Activated naive CD8-positive, alpha-beta T cell treated with anti-CD3 and anti-CD28 coated beads, Interleukin-2, amount 10 ng/mL, durations not matched to agents 7 days and 5 days (primary cell): ENCODE measurements at regions not wholly inside any gene's neighbourhood (a gene's known extent, or its start where the extent isn't known, plus 50 kb on each side); places are given as distances from the start of the nearest gene placed in this dataset.

ENCODE experiments used
- ATAC-seq: fragments of 150-1000 bp; cut with Tn5 transposase; one replicate; pipeline ENCODE4 v1.10.0; 2021; ENCODE audit warnings: low read depth, moderate library complexity
- POLR2A ChIA-PET: fragments of 350-600 bp; sonication (Branson Sonifier 250); formaldehyde crosslinking; loops from one replicate; lab custom pipeline; 2021; ENCODE audit warnings: antibody characterized with exemption; lab: Charles Lee
- DNase-seq: peaks from one replicate; pipeline ENCODE4 v3.0.0; 2021
- H3K27ac Mint-ChIP-seq: one replicate; pipeline ENCODE4 v1.8.0; 2022; ENCODE audit warnings: mild to moderate bottlenecking, mixed read lengths
- H3K27me3 Mint-ChIP-seq: one replicate; pipeline ENCODE4 v1.8.0; 2022; ENCODE audit warnings: mild to moderate bottlenecking, moderate library complexity, mixed read lengths
- H3K36me3 Mint-ChIP-seq: one replicate; pipeline ENCODE4 v1.8.0; 2021; ENCODE audit warnings: mild to moderate bottlenecking, mixed read lengths
- H3K4me1 Mint-ChIP-seq: one replicate; pipeline ENCODE4 v1.8.0; 2021; ENCODE audit warnings: mixed read lengths
- H3K4me3 Mint-ChIP-seq: one replicate; pipeline ENCODE4 v1.8.0; 2022; ENCODE audit warnings: mild to moderate bottlenecking, moderate library complexity, mixed read lengths
- H3K9me3 Mint-ChIP-seq: one replicate; pipeline ENCODE4 v1.8.0; 2021; ENCODE audit warnings: mixed read lengths

GRCh38 chr5:107304684-107305083, 366.1 kb downstream of the EFNA5 start:
- no peaks in the 10 kb centered on the region for H3K27me3 Mint-ChIP-seq
- ATAC-seq (no peak), DNase-seq (no peak)
- H3K9me3 Mint-ChIP-seq, result peaks cover 1% of the 10 kb centered on the region
- no peak overlapping the region for H3K27ac Mint-ChIP-seq
- H3K4me1 Mint-ChIP-seq, result no peaks in the 10 kb centered on the region
- no peaks in the 10 kb centered on the region for H3K36me3 Mint-ChIP-seq
- no peak overlapping the region for H3K4me3 Mint-ChIP-seq
- POLR2A ChIA-PET, result no interaction called here

DNA sequence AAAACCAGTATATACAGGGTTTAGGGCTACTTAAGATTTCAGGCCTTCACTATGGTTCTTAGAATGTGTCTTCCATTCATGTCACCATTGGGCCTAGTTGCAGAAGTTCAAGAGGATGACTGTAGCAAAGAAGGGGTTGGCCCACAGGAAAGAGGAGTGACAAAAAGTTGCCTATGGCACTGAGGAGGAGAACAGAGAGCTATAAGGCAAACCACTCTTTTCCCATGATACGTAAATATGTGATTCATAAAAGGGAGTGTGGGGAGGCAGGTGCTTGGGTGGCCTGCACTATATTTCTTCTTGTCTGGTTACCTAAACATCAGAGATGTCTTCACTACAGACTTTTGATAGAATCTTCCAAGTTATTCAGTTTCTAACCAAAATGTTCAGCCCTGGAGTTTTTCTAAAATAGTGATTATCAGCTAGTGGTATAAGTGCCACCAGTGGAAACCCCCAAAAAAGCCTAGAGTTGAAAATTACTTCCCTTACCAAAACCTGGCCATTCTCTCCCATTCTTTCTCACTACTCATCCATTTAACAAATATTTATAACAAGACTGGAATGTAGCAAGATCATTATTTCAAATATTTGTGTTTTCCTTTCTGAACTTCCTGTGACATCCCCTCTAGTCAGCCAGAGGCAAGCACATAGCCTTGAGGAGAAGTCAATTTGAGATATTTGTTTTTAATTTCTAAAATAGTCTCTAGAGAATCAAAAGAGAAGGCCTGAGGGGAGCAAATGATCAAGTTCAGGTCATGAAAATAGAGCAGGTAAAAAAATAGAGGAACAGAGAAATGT, 367.4 kb downstream of the EFNA5 start:
- POLR2A ChIA-PET, result no interaction called here
- ATAC-seq, result no peak
- peaks cover 1% of the 10 kb centered on the region for H3K9me3 Mint-ChIP-seq

GRCh38 chr5:107302441-107302840, 368.3 kb downstream of the EFNA5 start:
- no peaks in the 10 kb centered on the region for H3K27me3 Mint-ChIP-seq
- H3K9me3 Mint-ChIP-seq, result peaks cover 1% of the 10 kb centered on the region
- no peak for DNase-seq
- no peak overlapping the region for H3K27ac Mint-ChIP-seq
- POLR2A ChIA-PET, result no interaction called here
- H3K4me1 Mint-ChIP-seq, result no peaks in the 10 kb centered on the region
- ATAC-seq, result no peak
- no peaks in the 10 kb centered on the region for H3K36me3 Mint-ChIP-seq
- H3K4me3 Mint-ChIP-seq, result no peak overlapping the region

More for the DNA sequence above, 367.4 kb downstream of the EFNA5 start:
- Mint-ChIP-seq H3K27me3 (no peaks in the 10 kb centered on the region), H3K4me3 (no peak overlapping the region), H3K27ac (no peak overlapping the region), H3K4me1 (no peaks in the 10 kb centered on the region), H3K36me3 (no peaks in the 10 kb centered on the region)
- no peak for DNase-seq

DNA sequence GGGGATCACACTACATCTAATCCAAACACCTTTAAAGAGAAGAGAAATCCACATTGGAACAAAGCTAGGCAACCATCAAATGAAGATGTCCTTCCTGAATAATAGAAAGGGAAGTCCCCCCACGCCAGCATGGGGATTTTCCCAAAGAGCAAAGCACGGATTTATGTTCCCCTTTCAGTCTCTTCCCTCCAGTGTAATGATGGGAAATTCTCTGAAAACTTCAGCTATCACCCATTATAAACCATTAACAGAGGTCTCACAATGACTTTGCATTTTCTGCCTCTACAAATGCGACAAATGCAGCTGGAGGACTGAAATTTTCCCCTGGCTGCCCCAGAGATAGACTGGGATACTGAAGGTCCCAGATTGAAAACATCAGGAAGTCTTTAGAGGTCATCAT, 368.7 kb downstream of the EFNA5 start:
- Mint-ChIP-seq H3K4me3 (no peak overlapping the region), H3K36me3 (no peaks in the 10 kb centered on the region), H3K9me3 (peaks cover 1% of the 10 kb centered on the region), H3K4me1 (no peaks in the 10 kb centered on the region), H3K27ac (no peak overlapping the region), H3K27me3 (no peaks in the 10 kb centered on the region)
- DNase-seq, result no peak
- POLR2A ChIA-PET, result no interaction called here
- no peak for ATAC-seq

- H3K27ac Mint-ChIP-seq, result no peak overlapping the region
- peaks cover 4% of the 10 kb centered on the region for H3K27me3 Mint-ChIP-seq
- ATAC-seq, result no peak
- H3K36me3 Mint-ChIP-seq, result no peaks in the 10 kb centered on the region
- peaks cover 3% of the 10 kb centered on the region for H3K4me1 Mint-ChIP-seq
- POLR2A ChIA-PET, result no interaction called here
- DNase-seq, result no peak
- H3K9me3 Mint-ChIP-seq, result peaks cover 1% of the 10 kb centered on the region
- H3K4me3 Mint-ChIP-seq, result no peak overlapping the region
Measured at GRCh38 chr5:107300721-107301327, 369.9 kb downstream of the EFNA5 start.

DNA sequence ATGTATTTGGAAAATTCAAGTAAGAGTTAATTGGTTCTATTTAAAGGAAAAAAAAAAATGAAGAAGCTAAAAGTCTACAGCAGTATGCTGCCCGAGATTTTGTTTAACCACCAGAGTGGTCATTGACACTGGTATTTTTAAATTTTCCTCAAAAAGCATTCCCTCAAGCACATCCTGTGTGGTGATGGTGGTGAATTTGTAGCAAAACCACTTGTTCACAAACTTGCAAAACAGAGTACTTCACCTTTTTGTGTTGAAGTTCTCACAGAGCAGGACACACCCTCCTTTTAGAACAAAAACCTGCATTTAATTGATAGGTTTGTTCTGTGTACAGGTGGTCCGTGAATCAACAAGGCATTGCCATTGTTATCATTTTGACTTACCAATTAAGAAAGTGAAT, 374.2 kb downstream of the EFNA5 start:
- POLR2A ChIA-PET, result no interaction called here
- no peaks in the 10 kb centered on the region for H3K36me3 Mint-ChIP-seq
- no peak for ATAC-seq
- peaks cover 17% of the 10 kb centered on the region for H3K27me3 Mint-ChIP-seq
- no peak overlapping the region for H3K27ac Mint-ChIP-seq
- H3K4me1 Mint-ChIP-seq, result peaks cover 3% of the 10 kb centered on the region
- H3K9me3 Mint-ChIP-seq, result peaks cover 2% of the 10 kb centered on the region
- DNase-seq, result no peak
- no peak overlapping the region for H3K4me3 Mint-ChIP-seq

DNA sequence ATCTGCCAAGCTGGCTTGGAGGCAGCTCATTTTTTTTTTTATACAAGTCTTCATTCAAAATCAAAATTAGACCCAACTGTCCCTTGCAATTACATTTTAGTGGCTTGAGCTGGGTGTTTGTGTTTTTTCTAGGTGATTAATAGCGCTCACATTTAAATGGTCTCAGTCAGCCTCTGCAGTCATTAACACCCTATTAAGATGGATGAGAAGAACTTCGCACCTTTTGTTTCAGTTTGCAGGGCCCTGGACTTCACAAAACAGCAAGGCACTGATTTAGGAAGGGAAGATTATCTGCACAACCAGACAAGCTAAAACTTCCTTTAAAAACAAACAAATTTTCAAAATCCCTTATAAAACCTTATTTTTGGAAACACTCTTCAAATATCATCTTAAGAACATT, 374.8 kb downstream of the EFNA5 start:
- ATAC-seq, result no peak
- no peaks in the 10 kb centered on the region for H3K36me3 Mint-ChIP-seq
- H3K9me3 Mint-ChIP-seq, result peaks cover 2% of the 10 kb centered on the region
- no peak for DNase-seq
- POLR2A ChIA-PET, result no interaction called here
- peaks cover 3% of the 10 kb centered on the region for H3K4me1 Mint-ChIP-seq
- peaks cover 17% of the 10 kb centered on the region for H3K27me3 Mint-ChIP-seq
- H3K4me3 Mint-ChIP-seq, result no peak overlapping the region
- no peak overlapping the region for H3K27ac Mint-ChIP-seq

- no peak overlapping the region for H3K4me3 Mint-ChIP-seq
- H3K9me3 Mint-ChIP-seq, result peaks cover 2% of the 10 kb centered on the region
- peaks cover 17% of the 10 kb centered on the region for H3K27me3 Mint-ChIP-seq
- POLR2A ChIA-PET, result no interaction called here
- ATAC-seq, result no peak
- peaks cover 3% of the 10 kb centered on the region for H3K4me1 Mint-ChIP-seq
- H3K27ac Mint-ChIP-seq, result no peak overlapping the region
- no peaks in the 10 kb centered on the region for H3K36me3 Mint-ChIP-seq
- DNase-seq, result no peak
Measured at GRCh38 chr5:107294669-107295068, 376.1 kb downstream of the EFNA5 start.

- Mint-ChIP-seq H3K4me3 (no peak overlapping the region), H3K27ac (no peak overlapping the region), H3K27me3 (peaks cover 17% of the 10 kb centered on the region), H3K9me3 (peaks cover 2% of the 10 kb centered on the region), H3K4me1 (peaks cover 3% of the 10 kb centered on the region), H3K36me3 (no peaks in the 10 kb centered on the region)
- ATAC-seq (no peak), DNase-seq (no peak)
- POLR2A ChIA-PET, result no interaction called here
Measured at GRCh38 chr5:107294211-107294550, 376.6 kb downstream of the EFNA5 start.

DNA sequence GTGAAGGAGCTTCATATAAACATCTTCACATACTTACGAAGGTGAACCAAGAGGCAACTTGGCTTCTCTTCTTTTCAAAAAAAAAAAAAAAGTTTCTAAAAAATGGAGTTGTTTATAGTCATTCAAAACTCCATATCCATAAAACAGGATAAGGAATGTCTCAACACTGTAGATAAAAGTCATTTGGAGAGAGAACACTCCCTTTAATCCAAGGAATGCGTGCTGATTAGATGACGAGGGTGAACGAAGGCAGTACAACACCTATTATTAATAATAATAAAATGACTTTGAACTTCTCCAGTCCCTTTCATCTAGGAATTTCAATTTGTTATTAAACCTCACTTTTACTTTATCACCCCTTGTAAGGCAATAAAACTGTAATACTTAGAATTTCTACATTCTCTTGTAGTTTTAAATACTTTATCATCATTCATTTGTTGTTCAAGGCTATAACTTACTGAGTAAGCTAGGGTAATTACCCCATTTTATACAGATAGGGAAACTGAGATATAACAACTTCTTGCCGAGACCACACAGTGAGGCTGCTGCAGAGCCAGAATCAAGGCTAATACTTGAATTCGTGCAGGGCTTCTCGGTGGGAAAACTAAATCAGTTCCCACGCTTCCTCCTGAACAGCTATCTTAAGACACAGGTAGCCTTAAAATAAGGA, 377.1 kb downstream of the EFNA5 start:
- DNase-seq, result no peak
- peaks cover 3% of the 10 kb centered on the region for H3K4me1 Mint-ChIP-seq
- ATAC-seq, result no peak
- no peaks in the 10 kb centered on the region for H3K36me3 Mint-ChIP-seq
- H3K27me3 Mint-ChIP-seq, result peaks cover 17% of the 10 kb centered on the region
- peaks cover 2% of the 10 kb centered on the region for H3K9me3 Mint-ChIP-seq
- H3K27ac Mint-ChIP-seq, result no peak overlapping the region
- H3K4me3 Mint-ChIP-seq, result no peak overlapping the region
- POLR2A ChIA-PET, result no interaction called here

DNA sequence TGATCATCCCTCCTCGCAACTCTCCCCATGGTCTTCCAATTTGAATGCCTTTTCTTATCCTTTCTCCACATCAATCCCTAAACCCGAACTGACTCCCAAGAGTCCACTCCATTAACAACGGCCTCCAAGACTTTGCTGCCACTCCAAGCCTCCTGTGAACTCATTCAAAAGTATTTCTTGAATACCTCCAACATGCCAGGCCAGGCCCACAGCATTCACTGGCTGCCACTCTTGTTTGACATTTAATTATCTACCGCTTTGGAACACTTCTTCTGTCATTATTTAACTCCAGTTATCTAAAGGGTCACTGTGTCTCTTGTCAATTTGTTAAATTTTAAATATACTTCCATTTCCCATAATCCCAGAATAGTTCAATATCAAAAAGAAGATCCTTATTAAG, 378.9 kb downstream of the EFNA5 start:
- H3K27ac Mint-ChIP-seq, result no peak overlapping the region

DNA sequence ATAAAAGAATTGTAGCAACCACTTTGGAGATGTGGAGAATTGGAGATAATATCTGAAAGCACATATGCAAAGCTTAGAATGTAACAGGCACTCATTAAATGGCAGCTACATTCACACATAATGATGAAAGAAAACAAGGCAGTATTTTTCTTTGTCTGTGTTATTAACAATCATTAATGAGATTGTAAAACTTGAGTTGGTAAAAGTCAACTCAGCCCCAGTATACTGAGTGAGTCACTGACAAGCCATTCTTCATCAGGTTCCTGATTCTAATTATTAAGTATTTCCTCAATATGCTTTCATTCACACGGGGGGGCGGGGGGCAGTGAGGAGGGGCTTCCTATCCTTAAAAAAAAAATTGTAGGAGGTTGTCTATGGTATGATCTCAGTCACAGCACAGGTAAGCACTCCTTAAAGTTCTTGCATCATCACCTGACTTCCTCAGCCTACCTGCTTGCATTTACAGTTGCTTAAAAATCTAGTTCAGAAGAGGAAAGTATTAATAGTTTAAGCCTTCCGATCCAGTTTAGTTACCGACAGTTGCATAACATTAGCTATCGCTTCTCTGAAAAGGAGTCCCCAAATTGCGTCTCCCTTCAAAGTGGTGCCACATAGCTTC, 379.8 kb downstream of the EFNA5 start:
- Mint-ChIP-seq H3K27me3 (peaks cover 13% of the 10 kb centered on the region), H3K9me3 (peaks cover 2% of the 10 kb centered on the region), H3K4me1 (no peaks in the 10 kb centered on the region), H3K4me3 (no peak overlapping the region), H3K36me3 (no peaks in the 10 kb centered on the region), H3K27ac (no peak overlapping the region)
- POLR2A ChIA-PET, result no interaction called here
- DNase-seq (no peak), ATAC-seq (no peak)

More for the DNA sequence above, 378.9 kb downstream of the EFNA5 start:
- H3K27me3 Mint-ChIP-seq, result peaks cover 17% of the 10 kb centered on the region
- no peak for ATAC-seq
- H3K4me1 Mint-ChIP-seq, result peaks cover 3% of the 10 kb centered on the region
- POLR2A ChIA-PET, result no interaction called here
- no peak for DNase-seq
- H3K4me3 Mint-ChIP-seq, result no peak overlapping the region
- peaks cover 2% of the 10 kb centered on the region for H3K9me3 Mint-ChIP-seq
- no peaks in the 10 kb centered on the region for H3K36me3 Mint-ChIP-seq

GRCh38 chr5:107289030-107289714, 381.6 kb downstream of the EFNA5 start:
- Mint-ChIP-seq H3K36me3 (no peaks in the 10 kb centered on the region), H3K4me1 (no peaks in the 10 kb centered on the region), H3K27me3 (peaks cover 5% of the 10 kb centered on the region), H3K4me3 (no peak overlapping the region), H3K27ac (no peak overlapping the region), H3K9me3 (peaks cover 2% of the 10 kb centered on the region)
- POLR2A ChIA-PET, result no interaction called here
- ATAC-seq, result no peak
- DNase-seq, result no peak
